HCT116 (cell line): ENCODE measurements at regions not wholly inside any gene's neighbourhood (a gene's known extent, or its start where the extent isn't known, plus 50 kb on each side); places are given as distances from the start of the nearest gene placed in this dataset.

ENCODE experiments used
- ATAC-seq: fragments of 200-7000 bp; cut with Tn5 transposase; 2 replicates; pipeline ENCODE4 v1.9.1; 2020; ENCODE audit warnings: mild to moderate bottlenecking, moderate library complexity
- BruUV-seq: library from RNA; stranded (reverse); fragments of 400-500 nt; replicated peaks from 2 replicates; lab custom pipeline; 2021; lab: Mats Ljungman, UMichigan
- CTCF ChIA-PET: fragments of 300-600 bp; sonication (Branson Sonifier 250); formaldehyde crosslinking; loops from one replicate; lab custom pipeline; 2021; ENCODE audit warnings: antibody characterized with exemption; lab: Charles Lee
- POLR2A ChIA-PET: fragments of 300-600, 350-600 bp; sonication (Branson Sonifier 250); formaldehyde crosslinking; loops from one replicate; lab custom pipeline; 2021; ENCODE audit warnings: antibody characterized with exemption; lab: Charles Lee
- RAD21 ChIA-PET, 2 experiments: fragments of 300-600 bp; sonication (Branson Sonifier 250); formaldehyde crosslinking; loops; one replicate each; lab custom pipeline; 2023; ENCODE audit warnings: low total read pairs in 2 of 2; ENCODE audit not compliant: uncharacterized antibody in 2 of 2, unreplicated experiment in 2 of 2, low non-redundant PET in 1 of 2; lab: Charles Lee
- DNase-seq: peaks from one replicate; pipeline ENCODE4 v3.0.0-alpha.2; 2010; ENCODE audit warnings: low read depth, low spot score
- H2AFZ ChIP-seq: fragments of 200-600 bp; shearing (Covaris generic), sonication (generic); 2 replicates; pipeline ENCODE4 v1.6.1; 2017; ENCODE audit warnings: low read depth, mixed run types, mixed read lengths, antibody characterized with exemption, low read length; ENCODE audit not compliant: poor library complexity, severe bottlenecking
- H3K27ac ChIP-seq: 2 replicates; pipeline ENCODE4 v1.5.1; 2012; ENCODE audit warnings: low read depth, low read length
- H3K27me3 ChIP-seq: fragments of 200-600 bp; sonication (generic); 2 replicates; pipeline ENCODE4 v1.6.1; 2016; ENCODE audit warnings: mixed run types, low read length, mixed read lengths; ENCODE audit not compliant: insufficient read depth
- H3K36me3 ChIP-seq, 2 experiments: fragments of 200-500 bp in 1 of 2; fragments of 200-600 bp in 1 of 2; sonication (Bioruptor generic) in 1 of 2; sonication (generic) in 1 of 2; 2 replicates each; pipeline versions ENCODE4 v1.5.1 to v1.6.1; 2014 to 2016; ENCODE audit warnings: low read length in 2 of 2, inconsistent platforms in 1 of 2, mixed read lengths in 1 of 2, mixed run types in 1 of 2; ENCODE audit not compliant: insufficient read depth in 2 of 2, control insufficient read depth in 1 of 2
- H3K4me1 ChIP-seq, 2 experiments: fragments of 200-600 bp in 1 of 2; sonication (generic) in 1 of 2; 2 replicates each; pipeline versions ENCODE4 v1.5.1 to v1.6.1; 2012 to 2017; ENCODE audit warnings: low read length in 2 of 2, inconsistent platforms in 1 of 2, mild to moderate bottlenecking in 1 of 2, mixed read lengths in 1 of 2, mixed run types in 1 of 2, moderate library complexity in 1 of 2; ENCODE audit not compliant: insufficient read depth in 2 of 2, control insufficient read depth in 1 of 2
- H3K4me2 ChIP-seq: fragments of 200-600 bp; sonication (generic); 2 replicates; pipeline ENCODE4 v1.6.1; 2017; ENCODE audit warnings: mixed run types, low read length, mixed read lengths
- H3K4me3 ChIP-seq, 2 experiments: fragments of 200-600 bp in 1 of 2; sonication (generic) in 1 of 2; replicated peaks in 1 of 2; 2 replicates each; pipeline ENCODE4 v1.5.1; 2011 to 2016; ENCODE audit warnings: low read length in 2 of 2, control low read depth in 1 of 2, low read depth in 1 of 2, mild to moderate bottlenecking in 1 of 2, mixed read lengths in 1 of 2, mixed run types in 1 of 2
- H3K79me2 ChIP-seq: fragments of 200-600 bp; sonication (generic); 2 replicates; pipeline ENCODE4 v1.6.1; 2017; ENCODE audit warnings: mild to moderate bottlenecking, mixed run types, low read length, moderate library complexity, mixed read lengths; ENCODE audit not compliant: insufficient read depth
- H3K9ac ChIP-seq: fragments of 200-600 bp; sonication (generic); 2 replicates; pipeline ENCODE4 v1.6.1; 2016; ENCODE audit warnings: low read length, mixed read lengths
- H3K9me2 ChIP-seq: fragments of 200-600 bp; sonication (generic), shearing (Covaris generic); 2 replicates; pipeline ENCODE4 v1.6.1; 2017; ENCODE audit warnings: mixed run types, mild to moderate bottlenecking, moderate library complexity; ENCODE audit not compliant: insufficient read depth
- H3K9me3 ChIP-seq, 2 experiments: fragments of 200-500 bp in 1 of 2; fragments of 200-600 bp in 1 of 2; sonication (Bioruptor generic) in 1 of 2; sonication (generic) in 1 of 2; 2 replicates each; pipeline ENCODE4 v1.6.1; 2014 to 2017; ENCODE audit warnings: low read length in 2 of 2, mixed read lengths in 2 of 2, inconsistent platforms in 1 of 2, low read depth in 1 of 2, mild to moderate bottlenecking in 1 of 2, mixed run types in 1 of 2, moderate library complexity in 1 of 2; ENCODE audit not compliant: control insufficient read depth in 1 of 2, insufficient read depth in 1 of 2
- H4K20me1 ChIP-seq: fragments of 200-600 bp; sonication (generic), shearing (Covaris generic); 2 replicates; pipeline ENCODE4 v1.6.1; 2017; ENCODE audit warnings: mixed run types, mild to moderate bottlenecking, moderate library complexity; ENCODE audit not compliant: insufficient read depth
- CEBPB ChIP-seq: IDR thresholded peaks from 2 replicates; pipeline ENCODE4 v1.6.1; 2012; ENCODE audit warnings: low read depth
- CTCF ChIP-seq, 3 experiments: fragments of 200-600 bp in 1 of 3; sonication (generic) in 1 of 3; IDR thresholded peaks in 2 of 3; conservative IDR thresholded peaks in 1 of 3; 2 replicates each; pipeline ENCODE4 v1.5.1; 2012 to 2017; ENCODE audit warnings: low read depth in 2 of 3, low read length in 2 of 3, antibody characterized with exemption in 1 of 3, borderline replicate concordance in 1 of 3, control low read depth in 1 of 3, mild to moderate bottlenecking in 1 of 3, mixed read lengths in 1 of 3, mixed run types in 1 of 3, moderate library complexity in 1 of 3; ENCODE audit not compliant: insufficient read depth in 1 of 3
- ELF1 ChIP-seq: IDR thresholded peaks from 2 replicates; pipeline ENCODE4 v1.6.1; 2012; ENCODE audit warnings: low read depth, borderline replicate concordance
- EZH2 ChIP-seq: fragments of 200-600 bp; sonication (generic); IDR thresholded peaks from 2 replicates; pipeline ENCODE4 v1.6.1; 2017; ENCODE audit warnings: antibody characterized with exemption, mixed run types
- POLR2AphosphoS5 ChIP-seq: IDR thresholded peaks from 2 replicates; pipeline ENCODE4 v1.6.1; 2011; ENCODE audit warnings: mild to moderate bottlenecking, low read depth, low read length, moderate library complexity
- SIN3A ChIP-seq: IDR thresholded peaks from 2 replicates; pipeline ENCODE4 v1.6.1; 2012; ENCODE audit warnings: low read depth
- SRF ChIP-seq: IDR thresholded peaks from 2 replicates; pipeline ENCODE4 v1.6.1; 2012; ENCODE audit warnings: low read depth
- ZFX ChIP-seq: fragments of 450-650 bp; IDR thresholded peaks from 2 replicates; pipeline ENCODE4 v1.6.1; 2017
- intact Hi-C: fragments of 100-400 bp; cut with micrococcal nuclease; formaldehyde crosslinking; loops from 2 replicates; pipeline ENCODE4 v1.10.0; 2022

GRCh38 chr7:153641199-153641598, 411.0 kb upstream of the DPP6 start:
- peaks cover 0 to 10% of the 10 kb centered on the region in 2 experiments; a peak in 2 of 4 replicates for H3K9me3 ChIP-seq
- H3K9me2 ChIP-seq: no peaks in the 10 kb centered on the region
- no peak for TF ChIP-seq CEBPB
- no peak for TF ChIP-seq EZH2
- no peak for TF ChIP-seq ELF1
- TF ChIP-seq ZFX: no peak
- no peaks in the 10 kb centered on the region for H4K20me1 ChIP-seq
- intact Hi-C loops: no loop called here
- no peaks in the 10 kb centered on the region for H3K79me2 ChIP-seq
- no peaks in the 10 kb centered on the region for H3K27me3 ChIP-seq
- ChIA-PET RAD21 (no interaction called here), CTCF (no interaction called here), POLR2A (no interaction called here)
- H3K4me1 ChIP-seq: no peaks in the 10 kb centered on the region
- BruUV-seq: no TSS peak
- no peak overlapping the region for H3K4me3 ChIP-seq
- H3K4me2 ChIP-seq: no peak overlapping the region
- no peak overlapping the region for H2AFZ ChIP-seq
- H3K9ac ChIP-seq: no peak overlapping the region
- no peaks in the 10 kb centered on the region for H3K36me3 ChIP-seq
- no peak overlapping the region for H3K27ac ChIP-seq
- no peak for ATAC-seq
- DNase-seq: no peak

- ATAC-seq: no peak
- no TSS peak for BruUV-seq
- Histone ChIP-seq H3K4me2 (no peak overlapping the region), H3K9me2 (no peaks in the 10 kb centered on the region), H3K36me3 (no peaks in the 10 kb centered on the region), H3K4me1 (no peaks in the 10 kb centered on the region), H3K9me3 (peaks cover 0 to 16% of the 10 kb centered on the region in 2 experiments; a peak in 2 of 4 replicates), H3K79me2 (no peaks in the 10 kb centered on the region), H4K20me1 (no peaks in the 10 kb centered on the region), H3K9ac (no peak overlapping the region), H3K27me3 (no peaks in the 10 kb centered on the region), H3K27ac (no peak overlapping the region), H3K4me3 (no peak overlapping the region), H2AFZ (no peak overlapping the region)
- POLR2A ChIA-PET: no interaction called here
- DNase-seq: no peak
- TF ChIP-seq POLR2AphosphoS5 (no peak), SIN3A (no peak), CTCF (IDR thresholded peaks at IDR 0.05 in 2 of 3, conservative IDR thresholded peaks at IDR 0.05 in 1 of 3; ENCODE audit: borderline replicate concordance in 1 of 3, insufficient read depth in 1 of 3, low read depth in 2 of 3, low read length in 2 of 3) (no peak), SRF (no peak)
- CTCF ChIA-PET: no interaction called here
- RAD21 ChIA-PET: no interaction called here
- intact Hi-C loops: no loop called here
Observed at GRCh38 chr7:153642989-153643388, 409.2 kb upstream of the DPP6 start.
